ENCODE measurements at regions not wholly inside any gene's neighbourhood (a gene's known extent, or its start where the extent isn't known, plus 50 kb on each side); places are given as distances from the start of the nearest gene placed in this dataset.

DNA sequence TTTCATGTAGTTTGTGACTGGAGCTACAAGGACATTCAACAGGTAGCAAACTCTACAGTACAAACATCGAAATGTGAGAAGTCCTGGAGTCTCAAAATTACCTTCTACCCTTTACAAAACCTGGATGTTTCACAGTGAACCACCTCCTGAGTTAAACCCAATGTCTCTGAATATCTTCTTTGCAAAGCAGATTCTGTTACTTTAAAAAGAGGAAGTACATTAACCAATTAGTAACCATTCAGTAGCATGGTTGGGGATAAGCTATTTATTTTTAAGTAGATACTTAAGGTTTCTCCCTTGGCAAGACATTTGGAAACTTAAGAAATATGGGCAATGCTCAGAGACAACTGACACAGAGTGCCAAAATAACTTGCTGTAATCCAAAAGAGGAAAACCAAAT, 371.9 kb upstream of the NWD2 start:
- H3K27ac ChIP-seq = no peak overlapping the region
- no peak for TF ChIP-seq CTCF (conservative IDR thresholded peaks at IDR 0.05)

- TF ChIP-seq CTCF (conservative IDR thresholded peaks at IDR 0.05) = no peak
- H3K27ac ChIP-seq = no peak overlapping the region
Observed at GRCh38 chr4:36884151-36884550, 360.4 kb upstream of the NWD2 start.

DNA sequence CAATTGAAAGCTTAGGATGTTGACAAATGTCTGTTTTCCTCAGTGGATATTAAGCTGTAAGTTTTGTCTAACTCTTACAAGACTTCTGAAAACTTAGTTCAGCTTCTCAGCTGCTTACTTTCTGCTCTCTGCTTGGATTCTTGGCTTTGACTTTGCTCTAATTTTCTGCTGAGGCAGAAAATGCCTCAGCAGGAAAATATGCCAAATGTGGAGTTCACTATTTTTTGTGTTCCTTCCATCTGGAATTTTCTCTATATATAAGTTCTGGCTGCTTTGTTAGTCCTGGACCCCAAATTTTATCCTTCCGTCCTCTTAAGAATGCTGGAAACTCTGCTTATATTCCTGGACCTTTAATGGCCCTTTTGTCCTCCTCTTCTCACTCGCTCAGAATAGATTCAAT, 352.6 kb upstream of the NWD2 start:
- no peak for TF ChIP-seq CTCF (conservative IDR thresholded peaks at IDR 0.05)

GRCh38 chr4:36900446-36900987, 344.0 kb upstream of the NWD2 start:
- no peak overlapping the region for H3K27ac ChIP-seq
- TF ChIP-seq CTCF (conservative IDR thresholded peaks at IDR 0.05) = no peak

More for the DNA sequence above, 352.6 kb upstream of the NWD2 start:
- H3K27ac ChIP-seq = no peak overlapping the region

- H3K27ac ChIP-seq = no peak overlapping the region
- no peak for TF ChIP-seq CTCF (conservative IDR thresholded peaks at IDR 0.05)
Observed at GRCh38 chr4:36904823-36905222, 339.7 kb upstream of the NWD2 start.

DNA sequence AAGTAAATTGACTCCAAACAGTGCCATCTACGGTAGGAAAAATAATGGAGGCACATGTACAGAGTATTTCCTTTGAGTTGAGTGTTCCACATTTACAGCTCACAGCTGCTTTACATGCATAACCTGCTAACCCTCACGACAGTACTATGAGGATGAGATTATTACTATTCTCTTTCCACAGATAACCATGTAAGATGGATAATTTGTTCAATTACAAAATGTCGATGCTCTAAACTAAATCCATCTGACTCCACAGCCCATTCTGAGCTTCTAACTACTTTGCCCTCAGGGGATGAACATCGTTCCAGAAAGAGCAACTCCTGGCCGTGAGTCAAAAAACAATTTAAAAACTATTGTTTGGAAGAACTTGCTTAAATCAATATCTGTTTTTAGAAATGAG, 330.4 kb upstream of the NWD2 start:
- TF ChIP-seq CTCF (conservative IDR thresholded peaks at IDR 0.05) = 0 out of 2 replicates have a peak, but pooled peaks have one; percentile 11
- no peak overlapping the region for H3K27ac ChIP-seq

GRCh38 chr4:36915717-36916116, 328.8 kb upstream of the NWD2 start:
- H3K27ac ChIP-seq = no peak overlapping the region
- no peak for TF ChIP-seq CTCF (conservative IDR thresholded peaks at IDR 0.05)

Data from VCaP (cell line).